GDM1 (cell line): ENCODE measurements at regions not wholly inside any gene's neighbourhood (a gene's known extent, or its start where the extent isn't known, plus 50 kb on each side); places are given as distances from the start of the nearest gene placed in this dataset.

ENCODE experiments used
- DNase-seq: peaks from one replicate; lab custom pipeline; 2025; lab: John Stamatoyannopoulos, UW

- DNase-seq, result no peak
Measured at GRCh38 chr22:48746789-48747425, 1080.8 kb downstream of the BRD1 start.

- DNase-seq, result no peak
Measured at GRCh38 chr22:48745842-48746788, 1081.6 kb downstream of the BRD1 start.

- DNase-seq, result no peak
Measured at GRCh38 chr22:48744967-48745841, 1082.5 kb downstream of the BRD1 start.

DNA sequence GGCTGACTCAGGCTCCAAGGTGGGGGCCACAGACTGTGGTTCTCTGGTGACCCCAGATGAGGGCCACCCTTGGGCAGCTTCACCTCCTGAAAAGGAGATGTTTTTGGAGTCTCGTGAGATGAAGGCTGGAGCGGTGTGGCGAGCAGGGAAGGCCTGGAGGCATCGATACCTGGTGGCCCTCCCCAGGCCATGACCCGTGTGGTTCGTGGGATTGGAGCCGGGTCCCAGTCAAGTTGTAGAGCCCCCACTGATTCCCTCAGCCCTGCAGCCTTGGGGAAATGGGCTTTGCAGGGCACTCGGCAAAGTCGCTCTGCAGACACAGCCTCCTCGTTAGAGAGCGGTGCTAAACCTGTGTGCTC, 1083.4 kb downstream of the BRD1 start:
- no peak for DNase-seq

DNA sequence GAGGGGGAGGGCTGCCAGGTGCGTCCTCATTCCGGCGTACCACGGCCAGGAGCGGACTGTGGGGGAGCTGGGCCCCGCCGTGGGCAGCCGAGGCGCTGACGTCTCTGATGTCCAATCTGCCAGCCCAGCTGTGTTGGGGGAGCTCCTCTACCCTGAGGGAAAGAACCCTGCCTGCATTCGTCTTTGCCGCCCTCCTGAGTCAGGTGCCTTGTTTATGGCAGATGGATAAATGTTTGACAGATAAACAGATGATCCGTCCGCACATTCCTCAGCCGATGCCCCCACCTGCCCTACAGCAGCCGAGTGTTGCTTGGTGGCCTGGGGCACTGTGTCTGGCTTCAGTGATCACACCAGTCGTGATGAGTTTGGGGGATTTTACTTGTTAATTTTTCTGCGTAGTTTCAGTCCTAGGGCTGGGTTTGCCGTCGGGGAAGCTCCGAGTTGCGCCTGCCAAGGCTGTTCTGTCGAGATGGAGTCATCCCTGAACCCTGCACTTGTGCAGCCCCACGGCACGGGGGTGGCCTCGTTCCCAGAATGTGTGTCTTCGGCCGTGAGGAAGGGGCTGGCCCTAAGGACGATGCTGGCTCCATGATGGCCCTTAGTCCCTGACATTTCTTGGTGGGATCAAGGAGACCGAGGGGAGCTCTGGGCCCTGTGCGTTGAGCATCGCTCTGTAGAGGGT, 1083.9 kb downstream of the BRD1 start:
- DNase-seq, result no peak

DNA sequence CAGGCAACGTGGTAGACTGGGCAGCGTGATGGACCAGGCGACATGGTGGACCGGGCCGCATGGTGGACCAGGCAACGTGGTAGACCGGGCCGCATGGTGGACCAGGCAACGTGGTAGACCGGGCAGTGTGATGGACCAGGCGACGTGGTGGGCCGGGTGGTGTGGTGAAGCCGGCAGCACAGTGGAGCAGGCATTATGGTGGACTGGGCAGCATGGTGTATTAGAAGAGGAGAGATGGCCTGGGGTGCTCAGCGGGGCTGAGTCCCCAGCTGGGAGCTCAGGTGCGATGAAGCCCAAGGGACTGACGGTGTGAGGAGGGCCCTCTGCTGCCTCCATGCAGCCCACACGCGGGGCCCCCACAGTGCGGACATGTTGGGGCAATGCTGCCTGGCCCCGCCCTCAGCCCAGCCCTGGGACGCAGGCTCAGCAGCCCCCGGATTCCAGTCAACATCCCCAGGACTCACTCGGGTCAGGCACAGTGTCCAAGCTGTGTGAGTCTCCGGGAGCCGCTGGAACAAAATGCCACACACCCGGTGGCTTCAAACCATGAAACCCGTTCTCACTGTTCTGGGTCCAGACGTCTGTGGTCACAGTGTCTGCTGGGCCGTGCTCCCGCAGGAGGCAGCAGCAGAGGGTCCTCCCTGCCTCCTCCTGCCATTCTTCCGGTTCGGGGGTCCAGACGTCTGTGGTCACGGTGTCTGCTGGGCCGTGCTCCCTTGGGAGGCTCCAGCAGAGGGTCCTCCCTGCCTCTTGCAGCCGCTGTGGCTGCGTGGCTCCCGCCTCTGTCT, 1084.9 kb downstream of the BRD1 start:
- no peak for DNase-seq

GRCh38 chr22:48742191-48742555, 1085.5 kb downstream of the BRD1 start:
- no peak for DNase-seq

DNA sequence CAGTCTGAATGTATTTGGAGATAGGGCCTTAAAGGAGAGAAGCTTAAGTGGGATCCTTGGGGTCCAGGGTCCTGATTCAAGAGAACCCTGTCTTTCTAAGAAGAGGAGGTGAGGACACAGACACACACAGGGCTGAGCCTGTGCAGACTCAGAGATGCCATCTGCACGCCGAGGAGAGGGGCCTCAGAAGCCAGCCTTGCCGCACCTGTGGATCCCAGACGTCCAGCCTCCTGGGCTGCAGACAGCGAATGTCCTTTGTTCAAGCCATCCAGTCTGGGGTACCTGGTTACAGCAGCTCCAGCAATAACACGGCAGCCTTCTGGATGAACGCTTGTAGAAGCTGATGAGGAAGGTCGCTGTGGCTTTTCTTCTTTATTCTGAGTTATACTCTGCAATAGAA, 1086.1 kb downstream of the BRD1 start:
- DNase-seq, result no peak

DNA sequence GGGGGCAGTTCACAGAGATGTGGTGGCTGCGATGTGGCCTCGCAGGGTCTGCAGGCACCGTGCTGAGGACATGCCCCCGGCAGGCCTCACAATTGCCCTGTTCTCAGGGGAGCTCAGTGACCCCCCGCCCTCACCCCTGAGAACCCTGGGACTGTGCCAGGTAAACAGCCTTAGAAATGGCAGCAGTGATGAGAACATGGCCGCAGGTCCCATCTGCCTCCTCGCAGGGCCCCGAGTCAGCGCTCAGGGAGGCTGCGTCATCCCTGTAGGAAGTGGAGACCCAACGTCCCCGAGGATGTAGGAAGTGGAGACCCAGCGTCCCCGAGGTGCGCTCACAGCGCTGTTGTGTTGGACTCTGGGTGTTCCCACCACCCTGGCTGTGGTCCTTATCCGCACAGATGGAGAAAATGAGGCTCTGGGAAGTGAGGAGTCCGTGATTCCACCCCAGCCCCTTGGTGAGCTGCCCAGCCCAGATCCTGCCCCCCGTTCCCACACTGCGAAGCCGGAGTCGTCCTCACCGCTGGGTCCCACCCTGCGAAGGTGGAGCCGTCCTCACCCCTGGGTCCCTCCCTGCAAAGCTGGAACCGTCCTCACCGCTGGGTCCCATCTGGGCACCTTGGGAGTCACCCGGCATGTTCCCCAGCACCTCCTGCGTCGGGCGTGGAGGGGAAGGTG, 1086.8 kb downstream of the BRD1 start:
- no peak for DNase-seq

DNA sequence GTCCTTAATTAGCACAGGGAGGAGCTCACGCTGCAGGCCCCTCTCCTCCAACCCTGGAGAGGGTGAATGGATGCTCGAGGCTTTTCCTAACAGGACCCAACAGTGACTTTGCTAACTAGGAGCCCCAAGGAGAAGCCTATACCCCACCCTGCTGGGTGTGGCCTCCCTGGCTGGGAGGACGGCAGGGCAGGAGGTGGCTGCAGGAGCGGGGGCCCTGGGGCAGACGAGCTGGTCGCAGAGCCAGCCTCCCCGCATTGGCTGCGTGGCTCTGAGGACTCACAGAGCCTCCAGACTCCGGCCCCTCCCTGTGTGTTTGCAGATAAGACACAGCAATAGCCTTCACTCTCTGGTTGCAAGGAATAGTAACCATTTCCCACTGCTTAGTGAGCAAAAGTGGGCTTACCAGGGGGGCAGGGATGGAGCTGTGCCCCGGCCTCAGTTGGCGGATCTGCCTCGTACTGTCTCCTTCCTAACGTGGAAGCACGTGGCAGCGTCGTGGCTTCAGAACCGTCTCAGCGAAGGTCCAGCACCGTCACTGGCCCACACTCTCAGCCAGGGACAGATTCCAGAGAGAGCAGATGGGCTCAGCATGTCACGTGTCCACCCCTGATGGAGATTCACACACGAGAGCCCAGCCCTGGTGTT, 1087.5 kb downstream of the BRD1 start:
- no peak for DNase-seq

GRCh38 chr22:48739348-48740085, 1088.2 kb downstream of the BRD1 start:
- no peak for DNase-seq

GRCh38 chr22:48738204-48738980, 1089.3 kb downstream of the BRD1 start:
- no peak for DNase-seq

DNA sequence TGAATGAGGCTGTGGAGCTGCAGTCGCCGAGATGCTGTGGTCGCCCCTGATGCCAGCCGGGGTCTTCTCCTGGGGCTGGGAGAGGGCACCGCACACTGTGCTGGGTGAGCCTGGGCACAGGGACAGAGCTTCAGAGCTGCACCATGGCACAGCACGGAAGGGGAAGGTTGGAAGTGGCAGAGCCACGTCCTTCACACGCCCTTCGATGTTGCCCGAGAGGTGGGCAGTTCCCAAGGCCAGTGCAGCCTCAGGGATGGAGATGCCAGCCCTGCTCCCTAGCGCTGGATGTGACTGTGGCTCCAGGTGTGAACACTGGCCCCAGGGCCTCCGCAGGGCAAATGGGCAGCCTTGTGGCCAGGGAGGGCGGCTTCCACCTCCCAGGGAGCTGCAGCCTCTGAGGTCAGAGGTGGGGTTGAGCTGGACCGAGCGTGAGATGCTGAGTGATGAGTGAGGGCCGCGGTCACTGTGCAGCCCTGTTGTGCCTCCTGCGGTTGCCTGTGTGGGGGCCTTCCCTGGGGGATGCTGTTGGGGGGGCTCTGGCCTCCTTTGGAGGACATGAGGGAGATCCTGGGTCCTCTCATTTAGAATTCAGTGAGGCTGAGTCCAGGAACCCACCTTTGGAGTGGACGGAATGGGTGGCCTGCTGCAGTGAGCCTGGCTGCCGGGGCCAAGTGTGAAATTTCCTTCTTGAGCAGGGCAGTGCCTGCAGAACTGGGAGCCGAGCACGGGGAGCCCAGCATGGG, 1090.0 kb downstream of the BRD1 start:
- DNase-seq, result no peak

GRCh38 chr22:48736593-48737460, 1090.8 kb downstream of the BRD1 start:
- DNase-seq, result no peak

DNA sequence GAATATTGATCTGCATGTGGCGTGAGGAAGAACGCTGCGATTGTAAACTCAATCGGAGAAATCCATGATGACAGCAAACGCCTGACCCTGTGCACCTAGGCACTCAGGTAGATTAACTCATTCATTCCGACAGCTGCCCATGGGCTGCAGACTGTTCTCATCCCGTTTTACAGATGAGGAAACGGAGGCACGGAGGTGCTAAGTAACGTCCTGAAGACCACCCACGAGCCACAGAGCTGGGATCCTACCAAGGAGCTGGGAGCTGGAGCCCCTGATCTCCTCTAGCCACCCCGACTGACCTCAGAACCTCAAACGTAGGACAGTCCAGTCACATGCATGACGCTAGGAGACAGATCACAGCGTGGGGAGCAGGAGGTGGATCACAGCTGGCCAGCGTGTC, 1092.7 kb downstream of the BRD1 start:
- DNase-seq, result no peak

DNA sequence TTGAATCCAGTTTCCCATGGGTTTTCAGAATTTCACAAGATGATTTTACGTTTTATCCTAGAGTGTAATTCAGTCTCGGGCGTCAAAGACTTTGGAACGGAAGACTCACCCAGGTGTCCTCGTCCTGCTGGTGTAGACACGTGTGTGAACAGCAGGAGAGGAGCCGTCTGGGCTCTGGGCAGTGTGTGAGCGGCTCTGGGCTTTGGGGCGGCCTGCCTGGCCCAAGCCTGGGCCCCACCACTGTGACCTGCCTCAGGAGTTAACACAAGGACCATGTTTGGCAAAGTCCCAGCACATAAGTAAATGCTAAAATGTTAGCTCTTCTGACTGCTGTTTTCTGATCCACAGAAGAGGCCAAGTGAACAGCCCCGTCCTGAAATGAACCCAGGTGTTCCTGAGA, 1093.3 kb downstream of the BRD1 start:
- DNase-seq, result no peak
